GM19035 (cell line): ENCODE measurements at regions not wholly inside any gene's neighbourhood (a gene's known extent, or its start where the extent isn't known, plus 50 kb on each side); places are given as distances from the start of the nearest gene placed in this dataset.

Experiments
- ATAC-seq: cut with Tn5 transposase; IDR thresholded peaks from one replicate; pipeline ENCODE4 v1.9.1; 2021; ENCODE audit not compliant: unreplicated experiment

DNA sequence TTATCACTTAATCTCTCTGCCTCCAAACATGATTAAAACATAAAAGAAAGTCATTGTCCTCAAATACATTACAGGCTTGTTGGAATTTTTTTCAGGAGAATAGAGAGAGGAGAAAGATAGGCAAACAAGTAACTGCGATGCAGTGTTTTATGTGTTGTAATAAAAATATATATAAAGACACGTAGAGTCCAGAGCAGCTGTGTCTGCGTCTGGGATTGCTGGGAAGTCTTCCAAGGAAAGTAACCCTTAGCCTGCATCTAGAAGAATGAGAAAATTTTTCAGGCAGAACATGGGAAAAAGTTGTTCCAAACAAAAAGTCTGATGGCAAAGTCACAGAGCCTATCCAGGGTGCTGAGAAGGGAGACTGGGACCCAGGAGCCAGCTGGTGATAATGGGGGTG is 91.8 kb upstream of the ST6GAL2 start:
- ATAC-seq: no peak

DNA sequence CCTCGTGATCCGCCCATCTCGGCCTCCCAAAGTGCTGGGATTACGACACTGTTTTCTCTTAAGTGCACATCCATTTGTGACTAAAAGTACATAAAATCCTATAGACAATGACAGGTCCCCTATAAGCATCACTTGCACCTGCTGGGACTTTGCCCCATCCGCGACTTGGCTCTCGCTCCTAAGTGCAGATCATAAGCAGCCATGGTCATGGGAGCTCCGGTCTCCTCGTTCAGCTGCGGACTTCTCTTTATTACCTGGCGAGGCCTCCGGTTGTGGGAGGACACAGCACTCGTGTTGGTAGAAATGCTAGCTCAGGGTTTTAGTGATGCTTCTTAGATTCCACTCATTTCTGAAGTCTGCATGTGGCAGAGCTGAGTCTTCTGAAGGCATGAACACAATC is 92.7 kb upstream of the ST6GAL2 start:
- ATAC-seq: no peak

DNA sequence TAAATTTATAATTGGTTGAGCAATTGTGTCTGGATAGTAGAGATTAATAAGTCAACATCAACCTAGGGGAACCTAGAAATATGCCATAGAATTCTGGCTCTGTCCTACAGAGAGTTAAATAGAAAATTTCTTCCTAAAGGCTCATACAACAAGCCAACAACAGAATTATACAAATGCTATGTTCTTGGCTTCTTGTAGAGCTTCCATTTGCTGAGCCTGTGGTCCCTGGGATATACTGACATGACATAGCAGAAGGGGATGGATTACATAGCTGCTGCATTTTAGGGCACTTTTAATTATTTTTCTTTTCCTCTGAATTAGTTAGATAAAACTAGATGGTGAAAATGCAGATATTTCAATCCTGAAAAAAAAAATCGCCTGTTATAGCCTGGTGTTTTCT is 95.5 kb upstream of the ST6GAL2 start:
- ATAC-seq: no peak

DNA sequence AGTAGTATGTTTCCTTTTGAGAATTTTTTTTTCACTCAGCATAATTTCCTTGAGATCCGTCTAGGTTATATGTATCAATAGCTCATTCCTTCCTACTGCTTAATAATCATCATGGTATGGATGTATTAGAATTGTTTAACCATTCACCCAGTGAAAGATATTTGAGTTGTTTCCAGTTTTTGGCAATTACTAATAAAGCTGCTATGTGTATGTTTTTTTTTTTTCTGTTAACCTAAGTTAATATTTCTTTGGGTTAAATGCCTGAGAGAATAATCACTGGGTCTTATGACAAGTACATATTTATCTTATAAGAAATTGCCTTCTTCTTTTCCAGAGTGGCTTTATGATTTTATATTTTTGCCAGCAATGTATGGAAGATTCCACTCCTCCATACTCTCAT is 96.4 kb upstream of the ST6GAL2 start:
- no peak for ATAC-seq

DNA sequence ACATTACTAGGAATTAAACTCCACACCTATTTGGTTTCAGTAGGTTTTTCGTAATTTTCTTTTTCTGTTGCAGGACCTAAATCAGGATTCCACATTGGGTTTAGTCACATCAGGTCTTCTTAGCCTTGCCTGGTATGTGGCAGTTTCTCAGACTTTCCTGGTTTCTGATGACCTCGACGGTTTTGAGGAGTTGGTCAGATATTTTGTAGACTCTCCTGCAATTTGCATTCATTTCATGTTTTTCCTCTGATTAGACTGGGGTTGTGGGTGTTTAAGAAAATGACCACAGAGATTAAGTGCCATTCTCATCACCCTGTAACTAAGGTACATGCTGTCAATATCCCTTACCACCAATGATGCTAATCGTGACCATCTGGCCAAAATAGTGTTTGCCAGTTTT is 97.3 kb upstream of the ST6GAL2 start:
- no peak for ATAC-seq

DNA sequence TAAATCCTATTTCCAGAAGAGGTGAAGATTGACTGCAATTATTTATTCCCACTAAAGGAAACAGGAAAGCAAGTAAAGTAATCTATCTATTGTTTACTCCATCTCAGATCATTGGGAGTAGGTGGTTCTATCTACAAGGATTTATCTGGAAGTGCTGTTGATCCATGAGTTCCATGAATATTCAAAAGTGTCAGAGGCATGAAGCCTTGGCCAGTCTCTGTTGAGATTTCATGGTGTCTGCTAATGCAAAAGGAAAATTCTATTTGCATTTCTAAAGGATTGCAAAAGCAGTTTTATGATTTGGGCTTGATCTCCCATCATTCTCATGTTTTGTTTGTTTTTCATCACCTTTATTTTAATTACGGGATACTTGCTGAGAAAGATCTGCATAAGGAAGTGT is 102.4 kb upstream of the ST6GAL2 start:
- no peak for ATAC-seq

DNA sequence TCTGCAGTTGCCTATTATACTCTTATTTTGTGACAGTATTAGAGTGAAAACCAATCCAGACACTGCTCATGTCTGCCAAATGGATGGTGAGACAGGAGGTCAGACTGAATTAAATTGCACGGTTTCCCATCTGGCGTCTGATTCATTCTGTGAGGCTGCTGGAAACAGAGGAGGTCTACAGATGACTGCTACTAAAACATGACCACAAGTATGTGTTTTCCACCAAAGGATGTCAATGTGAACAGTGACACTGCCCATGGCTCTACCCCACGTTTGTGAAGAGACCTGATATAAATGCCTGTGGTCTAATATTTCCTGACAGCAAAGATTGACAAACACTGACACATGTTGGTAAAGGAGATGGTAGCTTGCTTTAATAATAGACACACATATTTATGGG is 104.3 kb upstream of the ST6GAL2 start:
- no peak for ATAC-seq

DNA sequence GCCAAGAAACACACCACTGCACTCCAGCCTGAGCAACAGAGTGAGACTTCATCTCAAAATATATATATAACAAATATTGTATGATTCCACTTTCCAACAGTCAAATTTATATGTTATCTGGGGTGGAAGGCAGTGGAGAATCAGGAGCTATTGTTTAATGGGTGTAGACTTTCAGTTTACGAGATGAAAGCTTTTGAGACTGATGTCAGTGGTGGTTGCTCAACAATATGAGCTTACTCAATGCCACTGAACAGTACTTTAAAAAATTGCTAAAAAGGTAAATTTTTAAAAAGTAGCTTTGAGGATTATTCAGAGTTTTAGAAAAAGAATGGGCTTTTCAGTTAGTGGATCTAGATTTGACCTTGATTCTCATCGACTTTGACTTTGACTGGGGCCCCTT is 105.9 kb upstream of the ST6GAL2 start:
- no peak for ATAC-seq

DNA sequence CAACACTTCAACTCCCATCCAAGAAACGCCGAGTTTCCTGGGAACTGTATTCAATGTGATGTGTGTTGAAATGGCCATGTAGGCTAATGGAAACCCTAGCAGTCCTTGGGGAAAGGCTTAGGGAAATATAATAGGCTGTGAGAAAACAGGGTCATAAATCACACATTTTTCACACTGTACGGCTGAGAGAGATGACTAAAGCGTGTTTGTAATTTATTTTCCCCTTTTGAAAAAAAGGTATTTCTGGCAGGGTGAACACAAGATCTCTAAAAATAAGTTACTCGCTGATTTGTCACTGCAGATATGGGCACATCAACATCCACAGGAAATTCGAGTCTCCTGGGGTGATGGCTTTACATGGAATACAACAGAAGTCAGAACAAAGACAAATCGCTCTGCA is 109.6 kb upstream of the ST6GAL2 start:
- ATAC-seq: no peak

DNA sequence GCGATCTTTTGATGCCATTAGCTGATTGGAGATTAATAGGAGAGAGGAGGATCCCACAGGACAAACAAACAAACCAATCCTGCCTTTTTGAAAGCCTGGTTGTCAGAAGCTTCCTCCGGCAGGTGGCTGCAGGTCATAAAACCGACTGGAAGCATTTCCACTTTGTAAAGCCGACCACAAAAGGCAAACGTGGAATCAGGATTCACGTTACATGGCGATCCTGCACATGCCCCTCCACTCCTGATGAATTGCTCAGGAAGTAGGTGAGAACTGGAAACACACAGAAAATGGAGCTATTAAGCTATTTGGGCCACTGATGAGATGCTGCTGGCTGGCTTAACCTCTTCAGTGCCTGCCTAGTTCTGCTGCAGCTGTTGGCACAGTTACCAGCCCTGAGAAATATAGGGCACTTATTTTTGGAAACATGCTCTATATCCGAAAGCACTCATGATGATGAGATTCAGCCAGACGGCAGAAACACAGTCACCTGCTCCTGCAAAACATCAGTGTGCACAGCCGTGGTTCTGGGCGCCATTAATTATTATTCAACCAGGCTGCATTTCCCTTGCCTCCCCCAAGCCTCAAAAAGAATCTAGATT is 110.3 kb upstream of the ST6GAL2 start:
- no peak for ATAC-seq

DNA sequence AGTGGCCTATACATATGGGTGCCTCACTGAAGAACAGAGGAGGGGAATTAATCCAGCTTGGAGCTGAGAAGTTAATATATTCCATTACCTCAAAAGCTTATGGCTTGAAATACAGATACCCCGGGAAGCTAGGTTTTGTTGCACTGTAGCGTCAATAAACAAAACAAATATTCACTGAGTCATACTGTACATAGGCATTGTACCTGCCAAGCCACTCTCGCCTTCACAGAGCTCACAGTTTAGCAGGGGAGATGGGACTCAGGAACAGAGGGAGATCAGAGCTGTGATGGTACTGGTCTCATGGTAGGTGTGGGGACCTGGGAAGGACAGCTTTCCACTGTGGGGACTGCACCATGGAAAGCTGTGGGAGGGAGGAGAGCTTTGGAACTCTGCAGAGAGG is 111.2 kb upstream of the ST6GAL2 start:
- no peak for ATAC-seq

DNA sequence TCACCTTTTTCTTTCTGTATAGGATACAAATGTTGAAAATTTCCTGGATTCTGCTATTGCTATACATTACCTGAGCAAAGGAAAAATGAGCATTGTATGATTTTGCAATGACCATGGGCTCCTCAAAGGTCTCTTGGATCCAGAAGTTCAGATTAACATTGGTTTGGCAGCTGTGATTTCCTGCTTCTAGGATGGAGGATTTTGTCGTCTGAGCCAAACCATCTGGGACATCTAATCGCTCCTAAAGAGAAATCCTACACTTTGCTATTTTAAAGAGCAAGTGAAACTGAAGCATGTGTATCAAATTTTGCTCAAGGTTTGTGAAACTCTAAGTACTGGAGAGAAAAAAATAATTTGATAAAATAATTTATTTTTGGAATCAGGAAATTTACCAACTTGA is 115.1 kb upstream of the ST6GAL2 start:
- no peak for ATAC-seq

DNA sequence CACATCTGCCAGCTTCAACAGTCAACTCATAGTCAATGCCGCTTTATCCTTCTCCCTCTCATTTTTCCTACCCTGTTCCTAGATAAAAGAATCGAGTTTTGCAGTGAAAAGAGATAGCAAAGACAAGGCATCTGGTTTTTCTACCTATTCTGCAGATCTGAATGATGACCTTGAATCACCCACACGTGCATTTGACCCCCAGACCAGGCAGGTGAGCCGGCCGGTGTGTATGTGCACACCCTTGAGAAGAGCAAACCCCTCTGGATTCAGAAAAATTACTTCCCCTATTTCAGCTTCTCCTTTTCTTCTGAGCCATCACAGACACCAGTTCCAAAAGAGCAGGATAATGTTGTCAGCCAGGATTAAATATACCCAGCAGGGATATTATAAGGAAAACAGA is 115.6 kb upstream of the ST6GAL2 start:
- ATAC-seq: no peak

DNA sequence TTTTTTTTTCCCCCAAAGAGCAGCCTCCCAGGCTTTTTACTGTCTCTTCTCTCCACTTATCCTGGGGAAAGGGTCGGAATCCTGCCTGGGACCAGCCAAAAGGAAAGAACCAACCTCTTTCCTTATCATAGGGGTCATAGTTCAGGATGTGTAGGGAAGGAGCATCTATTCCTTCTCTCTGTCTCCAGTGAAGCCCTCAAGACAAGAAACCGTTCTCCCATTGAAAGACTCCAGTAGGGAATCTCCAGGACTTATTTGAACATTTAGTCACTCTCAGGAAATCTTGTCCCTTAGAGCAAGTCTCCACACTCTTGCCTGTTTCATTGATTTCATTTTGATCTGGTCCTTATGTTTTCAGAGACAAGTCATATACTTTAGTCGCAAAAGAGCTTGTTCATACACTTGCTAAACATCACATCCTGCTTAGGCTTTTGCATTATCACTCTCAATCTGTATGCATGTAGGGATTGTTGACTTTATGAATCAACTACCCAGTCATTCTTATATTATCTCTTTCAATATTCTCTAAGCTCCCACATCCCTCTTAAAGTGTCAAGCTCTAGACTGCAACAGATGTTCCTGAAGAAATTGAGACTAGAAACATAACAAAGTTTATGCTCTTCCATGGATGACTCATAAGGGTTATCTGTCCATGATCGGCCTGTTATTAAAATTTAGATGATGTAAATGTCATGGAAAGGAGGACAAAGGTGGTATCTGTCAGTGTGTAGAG is 116.2 kb upstream of the ST6GAL2 start:
- no peak for ATAC-seq

DNA sequence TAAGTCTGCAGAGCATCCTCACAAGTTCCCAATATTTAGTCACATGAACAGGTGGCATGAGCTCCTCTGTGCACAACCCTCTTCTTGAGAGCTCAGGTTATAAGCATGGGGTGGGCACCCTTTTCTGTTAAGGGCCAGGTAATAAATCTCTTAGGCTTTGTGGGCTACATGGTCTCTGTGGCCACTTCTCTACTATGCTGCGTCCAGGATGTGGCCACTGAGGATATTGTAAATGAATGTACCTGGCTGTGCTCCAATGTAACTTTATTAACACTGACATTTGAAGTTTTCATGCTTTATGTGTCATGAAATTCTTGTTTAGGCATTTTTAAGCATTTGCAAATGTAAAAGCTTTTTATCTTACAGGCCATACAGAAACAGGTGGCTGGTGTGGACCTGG is 116.8 kb upstream of the ST6GAL2 start:
- no peak for ATAC-seq

DNA sequence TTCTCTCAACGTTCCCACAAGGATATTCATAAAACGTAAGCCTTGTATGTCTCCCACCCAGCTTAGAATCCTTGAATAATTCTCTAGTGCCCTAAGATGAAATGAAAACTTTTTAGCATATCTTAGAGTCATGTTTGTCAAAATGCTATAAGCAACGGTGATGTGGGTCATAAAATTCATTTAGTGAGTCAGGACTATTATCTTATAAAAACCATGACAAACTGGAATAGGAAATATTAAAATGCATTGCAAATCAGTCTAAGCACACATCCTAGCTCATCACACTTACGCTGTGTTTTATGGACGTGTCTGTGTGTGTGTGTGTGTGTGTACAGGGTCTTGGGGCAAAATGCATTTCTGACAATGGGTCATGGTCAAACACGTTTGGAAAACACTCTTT is 119.9 kb upstream of the ST6GAL2 start:
- no peak for ATAC-seq

DNA sequence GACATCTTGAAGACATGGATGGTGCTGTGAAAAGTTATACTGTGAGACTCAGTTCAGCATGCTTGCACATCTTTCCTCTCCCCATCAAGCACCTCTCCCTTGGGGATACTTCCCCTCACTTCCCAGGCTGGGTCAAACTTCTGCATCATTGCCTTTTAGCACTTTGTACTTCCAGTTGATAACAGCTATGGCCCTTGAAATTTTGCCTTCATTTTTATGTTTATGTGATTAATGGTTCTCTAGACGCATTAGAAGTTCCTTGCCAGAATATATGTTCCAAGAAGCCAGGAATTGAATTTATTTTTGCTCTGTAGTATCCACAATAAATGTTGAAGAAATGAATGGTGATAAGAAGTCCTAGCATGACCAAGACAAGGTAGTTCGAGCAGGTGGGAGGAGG is 120.9 kb upstream of the ST6GAL2 start:
- no peak for ATAC-seq

DNA sequence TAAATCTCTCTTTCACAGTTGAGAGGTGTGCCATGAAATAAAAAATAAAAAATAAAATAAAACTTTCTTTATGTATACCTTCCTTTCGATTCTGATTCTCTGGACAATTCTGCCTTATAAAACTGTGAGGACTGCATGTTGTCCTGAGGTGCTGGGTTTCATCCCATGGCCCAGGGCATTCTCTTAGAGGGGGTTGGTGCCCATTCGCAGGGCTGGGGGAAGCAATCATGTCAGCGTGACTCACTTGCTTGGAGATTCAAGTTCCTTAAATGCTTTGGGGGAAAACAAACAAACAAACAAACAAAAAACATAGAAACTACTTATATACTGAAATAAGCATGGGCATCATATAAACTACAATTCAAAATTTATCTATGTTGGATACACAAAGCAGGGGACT is 122.0 kb upstream of the ST6GAL2 start:
- no peak for ATAC-seq

DNA sequence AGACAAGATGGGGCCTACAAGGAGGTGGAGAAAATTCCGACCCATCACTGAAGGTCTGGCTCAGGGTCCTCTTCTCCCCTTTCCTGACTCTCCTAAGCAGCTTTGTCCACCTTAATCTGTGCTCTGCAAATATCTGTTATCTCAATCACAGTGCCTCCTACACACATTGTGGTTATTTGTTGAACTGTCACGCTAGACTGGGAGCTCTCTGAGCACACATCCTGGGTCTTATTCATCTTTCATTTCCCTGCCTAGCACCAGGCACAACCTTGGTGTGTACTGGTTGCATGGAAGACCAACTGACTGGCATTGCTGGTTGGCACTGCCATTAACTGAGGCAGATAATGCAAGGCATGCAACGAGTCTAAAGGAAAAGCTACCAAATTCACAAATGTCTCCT is 122.9 kb upstream of the ST6GAL2 start:
- no peak for ATAC-seq

DNA sequence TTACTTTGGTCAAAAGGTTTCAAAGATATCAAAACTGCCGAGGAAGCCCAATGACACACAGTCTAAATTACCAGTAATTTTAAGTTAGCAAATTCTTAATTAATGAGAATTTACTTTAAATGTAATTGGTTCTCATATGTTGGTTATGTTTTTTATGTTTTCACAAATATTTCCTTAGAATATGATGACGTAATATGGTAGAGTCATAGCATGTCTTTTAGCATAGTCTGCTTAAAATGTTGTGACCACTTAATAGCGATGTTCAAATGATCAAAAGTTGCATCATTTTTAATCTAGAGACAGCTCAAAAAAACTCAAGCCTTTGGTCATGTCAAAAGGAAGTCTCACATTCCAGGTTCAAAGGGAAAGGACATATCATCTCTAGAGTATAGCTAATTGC is 123.3 kb upstream of the ST6GAL2 start:
- ATAC-seq: no peak

DNA sequence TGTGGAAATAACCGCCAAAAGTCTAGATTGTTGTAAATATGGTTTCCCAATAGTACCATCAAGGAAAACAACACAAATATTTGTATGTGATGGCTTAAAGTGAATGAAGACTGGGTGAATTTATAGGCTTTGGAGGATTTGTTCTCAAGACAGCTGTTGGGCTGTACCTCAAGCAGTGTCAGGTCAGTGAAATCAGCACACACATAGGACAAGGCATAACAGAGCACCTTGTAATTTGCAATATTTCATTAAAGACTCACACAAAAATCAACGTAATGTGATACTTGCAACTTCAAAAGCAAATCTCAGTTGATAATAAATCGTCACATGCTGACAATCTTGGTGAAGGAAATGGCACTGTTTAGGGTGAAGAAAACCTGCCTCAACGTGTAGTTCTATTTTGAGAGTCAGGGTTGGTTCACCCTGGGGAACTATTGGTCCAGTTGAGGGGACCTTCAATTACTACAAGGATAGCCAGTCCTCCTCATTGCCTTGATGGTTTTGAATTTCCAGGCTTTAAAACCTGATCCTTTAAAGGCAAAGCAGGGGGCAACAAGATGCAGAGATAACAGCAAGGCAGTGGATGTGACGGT is 126.8 kb upstream of the ST6GAL2 start:
- ATAC-seq: no peak

DNA sequence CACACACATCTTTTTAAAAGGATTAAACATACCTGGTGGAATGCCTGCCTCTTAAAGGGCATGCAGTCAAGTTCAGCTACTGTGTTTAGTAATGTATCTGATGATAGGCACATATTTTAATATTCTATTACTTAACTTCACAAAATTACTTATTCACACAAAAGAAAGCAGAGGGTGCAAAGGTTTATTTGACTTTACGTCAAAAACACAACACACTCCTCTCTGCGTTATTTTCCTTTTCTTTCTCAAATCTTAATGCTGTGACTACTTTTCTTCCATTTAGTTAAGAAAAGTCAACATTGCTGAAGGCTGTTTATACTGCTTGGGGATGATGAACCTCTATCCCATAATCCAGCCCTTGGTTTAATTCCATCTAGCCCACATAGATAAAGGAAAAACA is 127.9 kb upstream of the ST6GAL2 start:
- no peak for ATAC-seq

DNA sequence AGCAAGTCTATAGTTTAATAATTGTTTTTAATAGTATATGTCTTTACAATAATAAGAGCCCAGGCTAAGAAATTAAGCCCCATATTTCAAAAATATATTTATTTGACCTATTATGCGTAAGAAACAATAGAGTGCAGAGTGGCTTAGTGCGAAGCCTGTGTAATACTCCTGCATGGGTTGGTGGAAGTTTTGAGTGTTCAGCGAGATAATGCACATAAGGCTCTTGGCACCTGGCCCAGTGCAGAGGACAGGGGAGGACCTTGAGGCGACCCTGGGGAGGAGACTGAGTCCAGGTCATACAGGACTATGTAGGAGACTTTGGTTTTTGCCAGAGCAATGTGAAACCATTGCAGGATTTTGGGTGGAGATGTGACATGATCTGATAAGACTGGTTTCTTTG is 132.4 kb upstream of the ST6GAL2 start:
- ATAC-seq: no peak
